HG03095 (cell line): ENCODE measurements at regions not wholly inside any gene's neighbourhood (a gene's known extent, or its start where the extent isn't known, plus 50 kb on each side); places are given as distances from the start of the nearest gene placed in this dataset.
"Not testable (repeated sequence)": the region's sequence is repeated elsewhere in the genome, so short reads cannot be mapped to it uniquely, and the experiment has no call there.

Source experiments
- ATAC-seq: cut with Tn5 transposase; IDR thresholded peaks from one replicate; pipeline ENCODE4 v1.9.1; 2021; ENCODE audit warnings: moderate library complexity; ENCODE audit not compliant: unreplicated experiment

DNA sequence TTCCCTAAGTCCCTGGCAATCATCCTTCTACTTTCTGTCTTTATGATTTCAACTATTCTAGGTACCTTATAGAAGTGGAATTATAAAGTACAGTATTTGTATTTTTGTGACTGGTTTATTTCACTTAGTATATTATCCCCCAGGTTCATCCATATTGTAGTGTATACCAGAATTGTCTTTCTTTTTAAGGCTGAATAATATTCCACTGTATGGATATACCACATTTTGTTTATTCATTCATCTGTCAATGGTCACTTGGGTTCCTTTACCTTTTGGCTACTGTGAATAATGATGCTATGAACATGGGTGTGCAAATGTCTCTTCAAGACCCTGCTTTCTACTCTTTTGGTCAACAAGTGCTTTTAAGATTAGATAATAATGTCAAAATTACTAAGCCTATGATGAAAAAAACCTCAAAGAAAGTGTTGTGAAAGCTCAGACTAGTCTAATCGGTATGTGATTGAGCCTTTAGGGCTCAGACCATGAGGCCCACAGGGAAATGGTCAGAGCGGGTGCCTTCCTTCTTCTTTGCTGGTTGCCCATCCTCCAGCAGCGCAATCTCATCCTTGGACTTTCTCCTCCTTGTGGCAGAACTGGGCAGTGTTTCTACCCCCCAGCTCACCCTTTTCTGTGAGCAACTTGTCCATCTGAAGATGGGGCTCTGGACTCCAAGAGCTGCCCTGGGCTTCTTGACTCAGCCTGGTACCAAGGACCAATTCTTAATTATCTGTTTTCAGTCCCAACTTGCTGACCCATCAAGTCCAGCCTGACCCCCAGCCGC lies 105.4 kb downstream of the TTC8 start:
- no peak for ATAC-seq

DNA sequence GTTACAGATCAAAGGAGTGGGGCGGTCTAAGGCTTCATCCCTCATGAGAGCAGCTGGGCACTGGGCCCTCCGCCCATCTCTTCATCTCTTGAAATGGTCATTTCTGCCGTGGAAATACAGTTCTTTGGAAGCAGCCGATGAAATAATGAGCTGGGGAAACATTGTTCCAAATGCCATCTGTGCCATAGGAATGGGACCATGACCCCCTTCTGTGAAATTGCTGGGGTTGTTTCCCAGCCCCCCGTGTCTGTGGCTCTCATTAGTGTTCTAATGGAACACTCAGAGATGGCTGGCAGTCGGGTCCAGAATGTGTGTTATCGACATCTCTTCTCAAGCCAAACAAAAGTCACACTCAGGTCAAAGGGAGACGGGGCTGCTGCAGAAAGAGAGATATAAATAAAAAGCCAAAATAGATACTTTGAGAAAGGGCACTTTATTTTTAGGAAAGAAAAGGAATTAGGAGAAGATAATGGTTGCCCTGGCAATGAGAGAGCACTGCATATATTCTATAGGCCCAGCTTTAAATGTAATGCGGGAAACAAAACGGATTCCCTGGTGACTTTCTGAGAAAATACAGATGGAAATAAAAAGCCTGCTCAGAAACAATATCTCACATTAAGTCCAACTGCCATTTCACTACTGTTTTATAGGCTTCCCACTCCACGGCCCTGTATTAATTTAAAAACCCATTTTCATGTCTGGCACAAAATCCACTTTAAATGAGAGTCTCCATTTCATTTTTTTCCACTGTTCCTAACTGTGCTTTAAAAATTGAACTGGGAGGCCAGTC lies 107.1 kb downstream of the TTC8 start:
- no peak for ATAC-seq

DNA sequence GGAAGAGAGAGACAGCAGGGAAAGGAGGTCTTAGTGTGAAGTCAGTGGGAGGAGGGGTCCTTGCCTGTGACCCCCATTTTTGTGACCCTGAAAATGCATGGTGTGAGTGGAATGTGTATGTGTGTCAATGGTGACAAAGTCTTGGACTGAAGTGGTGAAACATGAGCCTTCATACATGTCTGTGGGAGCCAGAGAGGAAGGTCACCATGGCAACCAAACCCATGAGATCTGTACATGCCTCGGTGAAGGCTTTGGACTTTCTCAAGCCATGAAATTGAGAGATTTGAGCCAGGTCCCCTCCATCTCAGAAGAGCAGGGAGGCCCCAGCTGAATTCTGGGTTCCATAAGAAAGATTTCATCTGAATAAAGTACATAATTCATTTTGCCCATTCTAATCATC lies 108.7 kb downstream of the TTC8 start:
- no peak for ATAC-seq

DNA sequence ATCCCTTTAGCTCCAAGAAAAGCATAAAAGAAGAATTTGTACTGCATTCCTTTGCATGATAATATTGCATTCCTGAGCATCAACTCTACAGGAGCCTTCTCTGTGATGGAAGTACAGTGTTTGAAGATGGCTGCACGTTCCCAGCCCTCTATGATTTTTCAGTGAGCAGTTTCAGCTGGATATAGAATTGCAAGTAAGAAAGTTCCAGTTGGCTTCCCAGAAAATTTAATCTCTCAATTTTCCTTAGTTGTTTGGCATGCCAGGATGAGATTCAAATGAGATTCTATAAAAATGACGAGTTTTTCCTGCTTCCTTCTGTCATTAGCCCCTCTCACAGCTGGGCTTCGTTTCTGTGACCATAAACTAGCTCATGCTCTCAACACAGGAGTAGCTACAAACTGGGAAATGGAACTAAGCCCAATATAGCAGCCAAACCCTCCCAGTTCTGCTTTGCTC lies 109.9 kb downstream of the TTC8 start:
- no peak for ATAC-seq

DNA sequence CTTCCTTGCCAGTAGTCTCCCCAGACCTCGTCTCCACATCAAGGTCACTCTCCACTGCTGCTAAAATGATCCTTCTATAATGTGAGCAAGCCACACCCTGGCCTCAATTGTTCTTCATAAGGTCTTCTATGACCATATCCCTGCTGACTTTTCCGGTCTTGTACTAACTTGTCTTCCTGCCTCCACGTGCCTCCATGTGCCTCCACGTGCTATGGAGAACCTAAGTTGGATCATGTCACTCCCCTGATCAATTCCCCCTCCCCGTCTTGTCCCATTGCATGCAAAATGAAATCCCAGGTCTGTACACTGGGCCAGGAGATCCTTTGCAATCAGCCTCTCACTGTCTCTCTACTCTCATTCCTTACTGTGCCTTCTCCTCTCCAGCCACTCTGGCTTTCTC lies 110.6 kb downstream of the TTC8 start:
- no peak for ATAC-seq

GRCh38 chr14:88937706-88938105 lies 113.3 kb downstream of the TTC8 start:
- no peak for ATAC-seq

GRCh38 chr14:88940671-88941070 lies 116.2 kb downstream of the TTC8 start:
- no peak for ATAC-seq

DNA sequence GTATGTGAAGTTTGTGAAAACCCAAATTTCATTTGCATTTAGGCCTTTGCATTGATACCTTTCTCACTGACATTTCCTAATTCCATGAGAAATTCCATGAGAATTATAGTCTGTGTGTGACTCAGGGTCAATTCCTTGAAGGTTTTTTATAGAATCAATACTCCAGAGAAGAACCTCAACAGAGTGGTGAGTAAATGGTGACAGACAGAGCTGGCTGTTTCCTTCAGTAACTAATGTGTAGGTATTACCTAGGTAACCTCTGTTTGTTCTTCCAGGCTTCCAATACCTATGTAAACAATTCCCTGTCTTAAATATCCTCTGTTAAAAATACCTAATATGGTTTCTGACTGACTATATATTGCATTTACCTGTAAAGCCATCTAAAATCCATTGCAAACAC lies 117.0 kb downstream of the TTC8 start:
- ATAC-seq = no peak

- ATAC-seq = no peak
Observed at GRCh38 chr14:88947646-88948598, 123.5 kb downstream of the TTC8 start.

- ATAC-seq = no peak
Observed at GRCh38 chr14:88950069-88950468, 125.6 kb downstream of the TTC8 start.

DNA sequence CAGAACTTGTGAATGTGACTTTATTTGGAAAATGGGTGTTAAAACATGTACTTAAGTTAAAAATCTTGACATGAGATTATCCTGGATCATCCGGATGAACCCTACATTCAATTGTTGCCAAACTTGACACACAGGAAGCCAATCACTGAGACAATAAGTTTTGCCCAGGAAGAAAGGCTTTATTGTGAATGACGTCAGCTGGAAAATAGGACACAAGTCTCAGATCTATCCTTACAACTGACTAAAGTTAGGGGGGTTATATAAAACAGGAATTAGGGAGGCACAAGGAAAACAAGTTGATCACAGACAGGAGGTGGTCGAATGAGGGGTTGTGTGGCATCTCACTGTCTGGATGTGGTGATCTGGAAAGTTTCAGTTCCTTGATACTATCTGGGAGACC lies 126.9 kb downstream of the TTC8 start:
- ATAC-seq = no peak

DNA sequence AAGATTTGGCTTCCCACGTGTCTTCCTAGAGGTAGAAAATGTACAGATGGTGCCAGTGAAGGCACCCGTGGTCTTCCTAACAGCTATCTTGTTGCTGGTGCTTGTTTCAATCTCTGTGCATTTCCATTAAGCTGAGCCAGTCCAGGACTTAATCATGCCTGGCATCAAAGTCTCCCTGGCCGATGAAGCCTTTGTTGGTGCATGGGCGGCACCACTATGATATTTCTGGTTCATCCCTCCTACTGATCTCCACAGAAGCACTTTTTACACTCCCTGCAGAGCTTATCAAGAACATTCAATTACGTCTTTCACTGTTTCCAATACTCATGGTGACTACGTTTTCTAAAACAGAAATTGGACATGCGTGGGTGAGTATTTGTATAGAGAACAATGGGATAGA lies 128.4 kb downstream of the TTC8 start:
- ATAC-seq = no peak

GRCh38 chr14:88955455-88955854 lies 131.0 kb downstream of the TTC8 start:
- no peak for ATAC-seq

DNA sequence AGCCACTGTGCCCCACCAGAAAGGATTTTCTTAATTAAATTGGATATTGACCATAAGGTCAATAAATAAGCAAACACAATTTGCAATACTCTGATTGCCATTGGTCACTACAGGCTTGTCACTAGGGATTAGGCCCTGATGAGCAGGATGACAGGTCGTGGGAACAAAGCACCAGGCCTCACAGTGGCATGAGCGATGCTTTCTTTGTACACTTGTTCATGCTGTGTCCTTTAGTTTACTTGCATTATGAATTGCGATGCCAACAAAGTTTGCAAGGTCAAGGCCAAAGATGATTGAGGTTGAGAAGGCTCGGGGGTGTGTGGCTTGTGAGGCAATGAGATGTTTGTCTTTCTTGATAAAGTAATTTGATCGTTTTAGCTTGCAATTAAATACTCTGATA lies 136.0 kb downstream of the TTC8 start:
- no peak for ATAC-seq

GRCh38 chr14:88961214-88961613 lies 136.8 kb downstream of the TTC8 start:
- no peak for ATAC-seq

DNA sequence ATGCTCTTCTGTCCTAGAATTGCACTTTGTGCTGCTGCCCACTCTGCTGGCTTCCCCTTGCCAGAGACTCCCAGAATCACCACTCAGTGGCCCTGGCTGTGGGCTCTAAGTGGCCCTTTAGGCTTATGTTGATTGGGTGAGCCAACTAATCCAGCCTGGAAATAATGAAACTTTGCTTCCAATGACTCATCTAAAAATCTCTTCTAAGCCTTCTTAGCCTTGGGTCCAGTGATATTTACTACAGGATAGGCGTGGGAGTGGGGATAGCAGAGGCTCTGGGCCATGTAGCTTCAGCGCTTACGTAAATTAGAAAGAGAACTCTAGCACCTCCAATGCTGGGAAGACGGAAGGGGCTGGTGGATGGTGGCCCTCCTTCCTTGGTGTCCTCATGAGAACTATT lies 137.9 kb downstream of the TTC8 start:
- ATAC-seq = no peak

DNA sequence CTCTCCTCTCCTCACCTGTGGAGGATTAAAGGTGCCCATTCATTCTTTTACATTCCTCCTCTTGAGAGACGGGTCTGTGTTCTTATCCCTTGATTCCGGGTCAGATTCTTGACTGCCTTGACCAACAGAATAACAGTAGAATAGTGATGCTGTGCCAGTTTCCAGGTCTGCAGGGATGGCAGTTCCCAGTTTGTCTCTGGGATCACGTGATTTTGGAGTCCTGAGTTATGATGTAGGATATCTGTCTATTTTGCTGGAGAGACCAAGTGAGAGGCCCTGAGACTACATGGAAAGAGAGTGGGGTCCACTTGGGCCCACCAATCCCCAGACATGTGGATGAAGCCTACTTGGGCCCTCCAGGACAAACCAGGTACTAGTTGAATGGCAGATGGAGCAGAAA lies 142.8 kb downstream of the TTC8 start:
- no peak for ATAC-seq

DNA sequence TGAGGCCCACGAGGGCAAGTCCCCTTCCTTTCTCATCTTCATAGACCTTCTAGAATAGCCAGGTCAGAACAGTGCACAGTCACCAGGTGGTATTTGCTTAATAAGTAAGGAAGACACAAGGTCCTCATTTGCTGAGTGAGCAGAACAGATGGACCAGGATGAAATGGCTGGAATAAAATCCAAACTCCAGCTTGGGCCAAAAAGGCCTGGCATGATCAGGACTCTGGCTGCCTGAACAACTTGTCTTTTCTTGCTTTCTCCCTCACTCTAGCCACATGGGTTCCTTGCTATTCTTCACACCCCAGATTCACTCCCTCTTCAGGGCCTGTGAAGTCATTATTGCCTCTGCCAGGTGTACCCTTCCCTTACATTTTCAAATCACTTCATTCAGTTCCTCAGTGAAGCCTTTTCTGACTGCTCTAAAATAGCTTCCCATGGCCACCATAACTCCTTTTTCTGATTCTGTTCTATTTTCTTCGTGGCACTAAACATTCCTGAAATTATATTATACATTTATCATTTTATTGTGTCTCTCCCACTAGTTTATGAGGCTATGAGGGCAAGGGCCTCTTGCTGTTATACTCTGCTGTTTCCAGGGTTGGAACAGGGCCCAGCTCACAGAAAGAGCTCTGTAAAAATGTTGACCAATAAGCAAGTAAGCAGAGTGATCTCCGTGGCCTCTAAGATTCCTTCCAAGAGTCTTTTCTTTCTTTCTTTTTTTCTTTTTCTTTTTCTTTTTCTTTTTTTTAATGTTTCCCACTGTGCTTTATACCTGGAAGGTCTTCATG lies 150.8 kb downstream of the TTC8 start:
- ATAC-seq = no peak

DNA sequence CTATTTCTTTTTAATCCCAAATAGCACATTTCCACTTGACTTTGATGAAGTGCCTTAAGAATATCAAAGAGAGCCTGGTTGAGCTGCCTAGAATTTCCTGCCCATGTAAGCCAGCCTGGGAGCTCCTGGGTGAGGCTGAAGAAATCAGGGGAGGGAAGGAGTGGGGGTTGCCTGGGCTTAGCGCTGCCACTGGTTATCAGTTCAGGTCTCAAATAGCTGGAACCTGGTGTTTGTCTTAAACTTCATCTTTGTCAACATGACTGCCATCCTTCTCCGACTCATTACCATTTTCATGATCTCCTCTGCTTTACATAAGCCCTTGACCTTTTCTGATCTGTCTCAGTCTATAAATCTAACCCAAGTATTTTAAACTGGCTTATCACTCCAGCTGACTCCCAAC lies 151.5 kb downstream of the TTC8 start:
- no peak for ATAC-seq

- not testable (repeated sequence) for ATAC-seq
Observed at GRCh38 chr14:88980907-88981306, 156.5 kb downstream of the TTC8 start.
